SJCRH30 (cell line): ENCODE measurements at regions not wholly inside any gene's neighbourhood (a gene's known extent, or its start where the extent isn't known, plus 50 kb on each side); places are given as distances from the start of the nearest gene placed in this dataset.
"Not testable (repeated sequence)": the region's sequence is repeated elsewhere in the genome, so short reads cannot be mapped to it uniquely, and the experiment has no call there.

Experiments used
- DNase-seq, 2 experiments: peaks; one replicate each; pipeline ENCODE4 v3.0.0-alpha.2; 2015 to 2020
- H3K27ac ChIP-seq: fragments of 250-450 bp; sonication (Bioruptor Pico); 2 replicates; pipeline ENCODE4 v1.5.1; 2020; ENCODE audit warnings: mild to moderate bottlenecking, moderate library complexity
- H3K27me3 ChIP-seq: fragments of 250-450 bp; sonication (Bioruptor Pico); 2 replicates; pipeline ENCODE4 v1.5.1; 2020; ENCODE audit warnings: mild to moderate bottlenecking, moderate library complexity
- H3K36me3 ChIP-seq: fragments of 250-450 bp; sonication (Bioruptor Pico); 2 replicates; pipeline ENCODE4 v1.5.1; 2020; ENCODE audit warnings: mild to moderate bottlenecking, moderate library complexity
- H3K4me1 ChIP-seq: fragments of 250-450 bp; sonication (Bioruptor Pico); 2 replicates; pipeline ENCODE4 v1.5.1; 2020; ENCODE audit warnings: mild to moderate bottlenecking, moderate library complexity
- H3K4me3 ChIP-seq: fragments of 250-450 bp; sonication (Bioruptor Pico); 2 replicates; pipeline ENCODE4 v1.5.1; 2020; ENCODE audit warnings: mild to moderate bottlenecking, moderate library complexity
- H3K9me3 ChIP-seq: fragments of 250-450 bp; sonication (Bioruptor Pico); replicated peaks from 2 replicates; pipeline ENCODE4 v1.5.1; 2020; ENCODE audit warnings: mild to moderate bottlenecking, moderate library complexity

DNA sequence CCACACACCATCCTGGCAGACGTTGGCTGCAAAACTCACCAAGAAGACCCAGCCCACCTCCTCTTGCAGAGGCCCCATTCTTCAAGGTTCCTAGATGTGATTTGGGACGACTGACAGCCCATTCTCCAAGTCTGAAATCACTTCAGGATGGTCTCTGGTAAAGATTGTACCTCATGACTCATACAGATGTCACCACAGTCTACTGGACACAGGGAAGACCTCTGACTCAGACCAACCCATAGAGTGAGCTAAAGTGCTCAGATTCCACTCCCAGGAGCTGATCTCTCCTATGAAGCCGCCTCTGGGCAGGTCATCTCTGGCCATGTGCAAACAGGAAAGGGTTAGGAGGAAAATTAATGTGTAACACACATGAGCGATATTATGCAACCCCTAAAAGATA, 102.4 kb upstream of the VWC2 start:
- Histone ChIP-seq H3K4me3 (no peak overlapping the region), H3K27me3 (peaks cover 9% of the 10 kb centered on the region; the same call in 1 of the 2 replicates), H3K36me3 (no peaks in the 10 kb centered on the region), H3K4me1 (no peaks in the 10 kb centered on the region), H3K9me3 (no peaks in the 10 kb centered on the region), H3K27ac (no peak overlapping the region)
- DNase-seq: no peak

GRCh38 chr7:49692516-49692915, 80.9 kb upstream of the VWC2 start:
- Histone ChIP-seq H3K27ac (no peak overlapping the region), H3K36me3 (no peaks in the 10 kb centered on the region)
- DNase-seq: no peak

DNA sequence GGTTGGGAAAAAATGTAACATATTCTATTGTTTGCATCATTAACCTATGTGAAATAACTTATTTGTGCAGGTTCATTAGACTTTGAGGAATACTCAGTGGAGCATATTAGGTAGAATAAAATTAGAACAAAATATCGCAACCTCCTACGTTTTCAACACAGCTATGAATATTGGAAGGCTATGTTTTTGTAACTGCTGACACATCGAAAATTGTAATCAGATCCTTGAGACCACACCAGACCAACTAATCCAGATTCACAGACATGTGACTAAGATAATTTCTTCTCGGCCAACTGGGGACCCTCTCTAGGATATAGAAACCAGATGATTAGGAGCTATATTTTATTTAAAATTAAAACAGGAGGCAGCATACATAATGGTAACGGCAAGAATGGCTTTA, 77.5 kb upstream of the VWC2 start:
- Histone ChIP-seq H3K4me1 (no peaks in the 10 kb centered on the region), H3K27me3 (peaks cover 4% of the 10 kb centered on the region; the same call in 1 of the 2 replicates)
- DNase-seq: no peak

More at GRCh38 chr7:49692516-49692915, 80.9 kb upstream of the VWC2 start:
- no peaks in the 10 kb centered on the region for H3K4me1 ChIP-seq
- H3K4me3 ChIP-seq: no peak overlapping the region
- peaks cover 4% of the 10 kb centered on the region; the same call in 1 of the 2 replicates for H3K27me3 ChIP-seq
- H3K9me3 ChIP-seq: no peaks in the 10 kb centered on the region

DNA sequence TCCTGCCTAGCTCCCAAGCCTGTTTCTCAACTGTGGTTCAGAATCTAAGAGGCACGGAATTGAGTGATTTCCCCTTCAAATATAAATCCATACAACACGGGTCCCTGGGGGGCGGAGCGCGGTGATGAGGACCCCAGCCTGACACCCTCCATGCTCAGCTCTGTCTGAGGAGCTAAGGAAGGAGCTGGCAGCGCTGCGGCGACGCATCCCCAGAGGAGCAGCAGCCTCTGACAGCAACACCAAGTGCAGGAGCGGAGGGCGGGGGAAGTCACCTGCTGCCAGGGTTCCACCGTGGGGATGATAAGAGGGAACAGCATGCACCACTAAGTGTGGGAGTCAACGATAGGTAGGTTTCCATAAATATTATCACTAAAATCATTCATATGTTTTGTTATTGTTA, 72.6 kb upstream of the VWC2 start:
- no peaks in the 10 kb centered on the region for H3K4me1 ChIP-seq
- no peak for DNase-seq
- H3K27ac ChIP-seq: no peak overlapping the region
- H3K36me3 ChIP-seq: no peaks in the 10 kb centered on the region
- H3K9me3 ChIP-seq: no peaks in the 10 kb centered on the region
- H3K27me3 ChIP-seq: no peaks in the 10 kb centered on the region; the same call in 1 of the 2 replicates
- no peak overlapping the region for H3K4me3 ChIP-seq

More for the DNA sequence above, 77.5 kb upstream of the VWC2 start:
- Histone ChIP-seq H3K27ac (no peak overlapping the region), H3K4me3 (no peak overlapping the region), H3K36me3 (no peaks in the 10 kb centered on the region), H3K9me3 (no peaks in the 10 kb centered on the region)

GRCh38 chr7:49702099-49702498, 71.3 kb upstream of the VWC2 start:
- no peak overlapping the region for H3K27ac ChIP-seq
- DNase-seq: no peak
- no peaks in the 10 kb centered on the region for H3K4me1 ChIP-seq
- no peak overlapping the region for H3K4me3 ChIP-seq
- H3K36me3 ChIP-seq: no peaks in the 10 kb centered on the region
- H3K9me3 ChIP-seq: no peaks in the 10 kb centered on the region
- H3K27me3 ChIP-seq: no peaks in the 10 kb centered on the region

DNA sequence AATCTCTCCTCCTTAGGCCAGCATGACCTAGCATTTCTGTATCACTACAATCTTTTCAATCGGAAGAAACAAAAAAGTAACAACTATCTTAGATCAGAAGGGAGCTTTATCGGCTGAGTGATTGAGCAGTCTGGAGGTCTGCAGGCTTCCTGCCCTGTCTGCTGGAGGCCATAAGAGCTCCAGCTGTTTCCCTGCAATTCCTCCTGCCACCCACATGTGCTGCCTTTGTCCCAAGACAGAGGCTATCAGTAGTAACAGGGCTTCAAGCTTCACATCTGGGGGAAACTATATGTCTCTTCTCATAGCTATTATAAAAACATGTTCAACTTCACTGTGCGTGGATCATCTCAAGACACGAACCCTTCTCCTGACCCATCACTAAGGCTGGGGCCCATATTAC, 70.1 kb upstream of the VWC2 start:
- Histone ChIP-seq H3K36me3 (no peaks in the 10 kb centered on the region), H3K4me3 (no peak overlapping the region), H3K4me1 (no peaks in the 10 kb centered on the region), H3K9me3 (no peaks in the 10 kb centered on the region), H3K27ac (no peak overlapping the region), H3K27me3 (no peaks in the 10 kb centered on the region)
- DNase-seq: no peak

- no peaks in the 10 kb centered on the region for H3K36me3 ChIP-seq
- H3K9me3 ChIP-seq: no peaks in the 10 kb centered on the region
- H3K27me3 ChIP-seq: no peaks in the 10 kb centered on the region
- H3K4me1 ChIP-seq: no peaks in the 10 kb centered on the region
- H3K27ac ChIP-seq: no peak overlapping the region
- H3K4me3 ChIP-seq: no peak overlapping the region
- no peak for DNase-seq
Measured at GRCh38 chr7:49703881-49704280, 69.6 kb upstream of the VWC2 start.

GRCh38 chr7:49706106-49706505, 67.3 kb upstream of the VWC2 start:
- Histone ChIP-seq H3K9me3 (no peaks in the 10 kb centered on the region), H3K36me3 (no peaks in the 10 kb centered on the region), H3K4me1 (no peaks in the 10 kb centered on the region), H3K27ac (no peak overlapping the region), H3K4me3 (no peak overlapping the region), H3K27me3 (no peaks in the 10 kb centered on the region)
- no peak for DNase-seq

DNA sequence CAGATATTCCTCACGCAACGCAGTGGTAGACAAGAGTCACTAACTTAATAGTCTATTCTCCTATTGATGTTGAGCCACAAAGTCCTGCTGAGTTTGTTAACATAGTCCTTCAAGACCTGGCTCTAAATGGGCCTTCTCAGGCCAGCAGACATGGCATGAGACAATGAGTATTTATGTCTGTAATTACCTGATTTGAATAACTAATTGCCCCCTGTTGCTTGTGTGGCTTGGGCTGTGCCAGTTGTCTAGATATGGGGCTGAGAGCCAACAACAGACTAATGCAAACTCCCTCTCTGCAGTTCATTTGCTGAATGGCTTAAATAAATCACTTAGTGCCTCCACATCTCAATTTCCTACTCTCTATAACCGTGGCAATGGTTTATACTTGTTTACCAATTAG, 65.5 kb upstream of the VWC2 start:
- Histone ChIP-seq H3K36me3 (no peaks in the 10 kb centered on the region), H3K4me1 (no peaks in the 10 kb centered on the region), H3K4me3 (no peak overlapping the region), H3K27ac (no peak overlapping the region), H3K27me3 (no peaks in the 10 kb centered on the region), H3K9me3 (no peaks in the 10 kb centered on the region)
- DNase-seq: no peak

- Histone ChIP-seq H3K27me3 (no peaks in the 10 kb centered on the region), H3K36me3 (no peaks in the 10 kb centered on the region), H3K27ac (no peak overlapping the region), H3K4me1 (no peaks in the 10 kb centered on the region), H3K4me3 (no peak overlapping the region), H3K9me3 (no peaks in the 10 kb centered on the region)
- no peak for DNase-seq
Measured at GRCh38 chr7:49708590-49708989, 64.8 kb upstream of the VWC2 start.

- H3K4me1 ChIP-seq, H3K36me3 ChIP-seq, H3K9me3 ChIP-seq: not testable (repeated sequence)
Measured at GRCh38 chr7:49711072-49711723, 62.2 kb upstream of the VWC2 start.

GRCh38 chr7:49714182-49714581, 59.3 kb upstream of the VWC2 start:
- Histone ChIP-seq H3K36me3 (no peaks in the 10 kb centered on the region), H3K4me1 (no peaks in the 10 kb centered on the region)
- no peak for DNase-seq

More at GRCh38 chr7:49711072-49711723, 62.2 kb upstream of the VWC2 start:
- H3K27me3 ChIP-seq, H3K27ac ChIP-seq, DNase-seq, H3K4me3 ChIP-seq: not testable (repeated sequence)

GRCh38 chr7:49715486-49715885, 58.0 kb upstream of the VWC2 start:
- no peaks in the 10 kb centered on the region for H3K36me3 ChIP-seq
- H3K27me3 ChIP-seq: no peaks in the 10 kb centered on the region
- DNase-seq: no peak
- no peaks in the 10 kb centered on the region for H3K9me3 ChIP-seq
- H3K4me1 ChIP-seq: no peaks in the 10 kb centered on the region
- no peak overlapping the region for H3K4me3 ChIP-seq
- H3K27ac ChIP-seq: no peak overlapping the region

More at GRCh38 chr7:49714182-49714581, 59.3 kb upstream of the VWC2 start:
- H3K9me3 ChIP-seq: no peaks in the 10 kb centered on the region
- H3K27me3 ChIP-seq: no peaks in the 10 kb centered on the region
- no peak overlapping the region for H3K4me3 ChIP-seq
- no peak overlapping the region for H3K27ac ChIP-seq

DNA sequence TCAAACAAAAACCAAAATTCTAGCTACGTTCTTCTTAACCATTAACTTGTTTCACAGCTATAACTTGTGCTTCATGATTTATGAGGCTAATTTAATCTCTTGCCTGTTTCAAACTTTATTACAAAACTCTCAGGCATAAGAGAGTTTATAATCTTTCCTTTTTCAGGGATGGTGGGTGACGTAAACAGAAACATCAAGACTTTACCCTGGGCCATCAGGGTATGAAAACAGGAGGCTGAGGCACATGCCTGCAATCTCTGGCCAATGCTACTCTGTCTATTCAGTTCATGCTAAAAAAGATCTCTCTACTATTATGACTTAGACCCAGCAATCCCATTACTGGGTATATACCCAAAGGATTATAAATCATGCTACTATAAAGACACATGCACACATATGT, 55.9 kb upstream of the VWC2 start:
- no peaks in the 10 kb centered on the region for H3K9me3 ChIP-seq
- no peak overlapping the region for H3K4me3 ChIP-seq
- DNase-seq: no peak
- H3K4me1 ChIP-seq: no peaks in the 10 kb centered on the region
- H3K27ac ChIP-seq: no peak overlapping the region
- H3K27me3 ChIP-seq: no peaks in the 10 kb centered on the region; the same call in 1 of the 2 replicates
- no peaks in the 10 kb centered on the region for H3K36me3 ChIP-seq

- H3K4me1 ChIP-seq: no peaks in the 10 kb centered on the region
- no peaks in the 10 kb centered on the region for H3K36me3 ChIP-seq
- H3K9me3 ChIP-seq: no peaks in the 10 kb centered on the region
- H3K27me3 ChIP-seq: no peaks in the 10 kb centered on the region; the same call in 1 of the 2 replicates
- DNase-seq: no peak
- no peak overlapping the region for H3K27ac ChIP-seq
- H3K4me3 ChIP-seq: no peak overlapping the region
Measured at GRCh38 chr7:49718760-49719159, 54.7 kb upstream of the VWC2 start.

GRCh38 chr7:49721441-49721840, 52.0 kb upstream of the VWC2 start:
- no peaks in the 10 kb centered on the region for H3K36me3 ChIP-seq
- no peak for DNase-seq
- no peak overlapping the region for H3K27ac ChIP-seq

More at GRCh38 chr7:49721441-49721840, 52.0 kb upstream of the VWC2 start:
- H3K4me3 ChIP-seq: no peak overlapping the region
- no peaks in the 10 kb centered on the region for H3K4me1 ChIP-seq
- H3K9me3 ChIP-seq: no peaks in the 10 kb centered on the region
- no peaks in the 10 kb centered on the region; the same call in 1 of the 2 replicates for H3K27me3 ChIP-seq
